ENCODE measurements at regions not wholly inside any gene's neighbourhood (a gene's known extent, or its start where the extent isn't known, plus 50 kb on each side); places are given as distances from the start of the nearest gene placed in this dataset.

GRCh38 chr21:23740463-23740862 is 1866.8 kb downstream of the MRPL39 start:
- no peak for DNase-seq (ENCODE audit: low spot score)

GRCh38 chr21:23732776-23733175 is 1874.5 kb downstream of the MRPL39 start:
- no peak for DNase-seq (ENCODE audit: low spot score)

GRCh38 chr21:23729331-23729730 is 1878.0 kb downstream of the MRPL39 start:
- no peak for DNase-seq (ENCODE audit: low spot score)

- no peak for DNase-seq (ENCODE audit: low spot score)
Observed at GRCh38 chr21:23725576-23725975, 1881.7 kb downstream of the MRPL39 start.

GRCh38 chr21:23718446-23719285 is 1888.6 kb downstream of the MRPL39 start:
- DNase-seq (ENCODE audit: low spot score): no peak

- DNase-seq (ENCODE audit: low spot score): no peak
Observed at GRCh38 chr21:23712166-23712565, 1895.1 kb downstream of the MRPL39 start.

- no peak for DNase-seq (ENCODE audit: low spot score)
Observed at GRCh38 chr21:23706431-23706830, 1900.8 kb downstream of the MRPL39 start.

GRCh38 chr21:23699402-23699801 is 1907.9 kb downstream of the MRPL39 start:
- no peak for DNase-seq (ENCODE audit: low spot score)

GRCh38 chr21:23698619-23699018 is 1908.7 kb downstream of the MRPL39 start:
- no peak for DNase-seq (ENCODE audit: low spot score)

DNA sequence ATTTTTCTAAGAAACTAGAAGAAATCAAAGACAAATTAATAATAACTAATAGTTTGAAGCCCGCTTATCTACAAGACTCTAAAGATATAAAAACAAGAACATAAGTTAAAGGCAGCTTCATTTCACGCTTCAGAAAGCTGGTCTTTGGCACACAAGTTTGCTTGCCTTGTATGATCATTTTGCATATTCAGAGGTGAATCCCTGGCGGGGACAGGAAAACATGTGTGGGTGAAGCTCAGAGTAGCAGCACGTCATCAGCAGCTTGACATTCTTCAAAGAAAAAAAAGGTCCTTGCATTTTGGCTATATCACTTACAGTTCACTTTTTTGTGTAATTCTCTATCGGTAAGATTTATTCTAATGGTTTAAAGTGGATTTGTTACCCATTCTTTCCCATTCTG is 1911.8 kb downstream of the MRPL39 start:
- no peak for DNase-seq (ENCODE audit: low spot score)

GRCh38 chr21:23694390-23694789 is 1912.9 kb downstream of the MRPL39 start:
- no peak for DNase-seq (ENCODE audit: low spot score)

- no peak for DNase-seq (ENCODE audit: low spot score)
Observed at GRCh38 chr21:23690316-23690715, 1917.0 kb downstream of the MRPL39 start.

GRCh38 chr21:23686737-23687523 is 1920.4 kb downstream of the MRPL39 start:
- DNase-seq (ENCODE audit: low spot score): no peak

- no peak for DNase-seq (ENCODE audit: low spot score)
Observed at GRCh38 chr21:23684431-23684830, 1922.8 kb downstream of the MRPL39 start.

GRCh38 chr21:23664193-23664694 is 1943.0 kb downstream of the MRPL39 start:
- DNase-seq (ENCODE audit: low spot score): no peak

DNA sequence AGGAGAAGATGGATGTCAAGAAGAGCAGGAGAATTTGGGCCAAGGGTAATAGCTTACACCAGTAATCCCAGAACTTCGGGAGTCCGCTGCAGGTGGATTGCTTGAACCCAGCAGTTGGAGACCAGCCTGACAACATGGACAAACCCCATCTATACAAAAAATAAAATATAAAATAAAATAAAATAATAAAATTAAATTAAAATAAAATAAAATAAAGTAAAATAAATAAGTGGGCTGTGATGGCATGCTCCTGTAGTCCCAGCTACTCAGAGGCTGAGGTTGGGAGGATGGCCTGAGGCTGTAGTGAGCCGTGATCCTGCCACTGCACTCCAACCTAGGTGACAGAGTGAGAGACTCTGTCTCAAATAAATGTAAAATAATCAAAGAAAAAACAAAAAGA is 1946.7 kb downstream of the MRPL39 start:
- DNase-seq (ENCODE audit: low spot score): no peak

- no peak for DNase-seq (ENCODE audit: low spot score)
Observed at GRCh38 chr21:23644768-23645167, 1962.5 kb downstream of the MRPL39 start.

DNA sequence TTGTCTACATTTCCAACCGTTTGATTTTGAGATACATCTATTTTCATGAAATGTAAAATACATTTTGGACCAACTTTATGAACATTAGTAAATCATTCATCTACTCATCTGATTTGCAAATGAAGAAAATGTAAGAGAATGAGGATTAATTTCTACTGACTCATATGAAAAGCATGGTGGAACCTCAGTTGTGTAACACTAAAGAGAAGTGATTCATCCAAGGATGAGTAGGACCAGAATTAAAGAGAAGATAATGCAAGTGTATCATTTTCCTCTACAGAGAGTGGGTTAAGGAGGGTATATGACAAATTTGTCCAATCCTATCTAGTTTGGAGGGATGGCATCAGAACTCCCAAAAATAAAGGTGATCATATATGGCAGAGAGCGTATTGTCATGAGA is 1967.6 kb downstream of the MRPL39 start:
- DNase-seq (ENCODE audit: low spot score): no peak

- no peak for DNase-seq (ENCODE audit: low spot score)
Observed at GRCh38 chr21:23638131-23638695, 1969.1 kb downstream of the MRPL39 start.

DNA sequence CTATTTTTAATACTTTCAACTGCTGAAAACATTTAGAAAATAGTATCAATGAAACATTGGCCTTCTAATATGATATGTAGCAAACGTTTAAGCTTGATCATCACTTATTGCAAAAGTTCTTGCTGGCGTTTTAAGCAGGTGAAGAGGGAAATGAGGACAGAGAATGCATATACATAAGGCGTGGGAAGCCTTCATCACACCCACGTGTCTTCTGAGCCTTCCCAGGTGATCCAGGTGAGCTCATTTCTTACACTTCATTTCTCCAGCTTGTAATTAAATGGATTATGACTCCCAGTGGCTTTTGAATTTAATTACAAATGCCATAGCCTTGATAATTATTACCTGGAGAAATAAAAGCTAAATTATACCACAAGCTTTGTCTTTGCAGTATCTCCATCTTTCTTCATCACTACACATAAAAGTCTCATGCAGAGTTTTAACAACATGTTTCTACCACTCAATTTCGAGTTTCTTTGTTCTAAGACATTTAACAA is 1973.8 kb downstream of the MRPL39 start:
- DNase-seq (ENCODE audit: low spot score): no peak

DNA sequence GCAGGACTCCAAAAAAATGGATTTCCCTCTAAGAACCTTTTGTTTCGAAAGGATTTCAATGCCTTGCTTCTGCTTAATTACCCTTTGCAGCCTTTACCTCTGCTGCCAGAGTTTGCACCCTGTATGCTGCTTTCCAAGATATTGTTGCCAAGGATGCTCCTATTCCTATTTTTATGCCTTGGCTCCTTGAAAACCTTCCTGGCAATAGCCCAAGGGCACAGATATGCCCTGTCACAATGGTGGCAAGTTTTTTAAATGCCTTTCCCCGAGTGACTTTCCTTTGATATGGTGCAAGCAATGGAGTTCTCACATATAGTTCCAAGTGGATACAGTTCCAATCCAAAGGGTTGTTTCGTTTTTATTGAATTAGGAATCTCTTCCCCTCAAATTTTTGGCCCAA is 1983.0 kb downstream of the MRPL39 start:
- DNase-seq (ENCODE audit: low spot score): no peak

DNA sequence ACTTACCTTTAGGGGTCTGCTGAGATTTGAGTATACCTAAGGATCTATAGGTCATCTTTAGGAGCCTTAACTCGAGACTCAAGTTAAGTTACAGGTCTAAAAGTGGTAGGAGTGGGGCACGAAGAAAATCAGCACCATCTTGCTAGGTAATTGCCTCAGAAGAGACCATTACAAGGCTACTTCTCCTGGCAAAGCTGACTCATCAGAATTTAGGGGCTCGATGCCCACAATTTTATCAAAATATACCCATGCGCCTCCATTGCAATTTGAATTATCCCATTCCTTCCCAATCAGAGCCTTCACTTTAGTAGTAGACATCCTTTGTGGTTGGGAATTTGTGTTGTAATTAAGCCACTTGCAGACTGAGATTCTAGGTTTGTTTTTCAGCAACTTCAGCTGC is 1994.3 kb downstream of the MRPL39 start:
- no peak for DNase-seq (ENCODE audit: low spot score)

All from mucosa of gallbladder (tissue), 1 donor.